Pons (tissue), 1 donor: ENCODE measurements at regions not wholly inside any gene's neighbourhood (a gene's known extent, or its start where the extent isn't known, plus 50 kb on each side); places are given as distances from the start of the nearest gene placed in this dataset.
A peak's percentile ranks its signal among the peaks of the same experiment; 100 is the strongest.
"Not testable (repeated sequence)": the region's sequence is repeated elsewhere in the genome, so short reads cannot be mapped to it uniquely, and the experiment has no call there.

Experiments used
- DNase-seq: peaks from one replicate; pipeline ENCODE4 v3.0.0-alpha.2; 2016; ENCODE audit warnings: low spot score

GRCh38 chr2:12618576-12618975 lies 98.2 kb upstream of the TRIB2 start:
- no peak for DNase-seq

GRCh38 chr2:12619975-12620374 lies 96.8 kb upstream of the TRIB2 start:
- DNase-seq: no peak

GRCh38 chr2:12620759-12621158 lies 96.0 kb upstream of the TRIB2 start:
- DNase-seq: no peak

- DNase-seq: no peak
These were observed 93.7 kb upstream of the TRIB2 start for GRCh38 chr2:12623051-12623450.

GRCh38 chr2:12624384-12624783 lies 92.4 kb upstream of the TRIB2 start:
- DNase-seq: no peak

GRCh38 chr2:12624905-12625598 lies 91.7 kb upstream of the TRIB2 start:
- no peak for DNase-seq

- not testable (repeated sequence) for DNase-seq
These were observed 88.2 kb upstream of the TRIB2 start for GRCh38 chr2:12628541-12628940.

GRCh38 chr2:12636837-12637581 lies 79.7 kb upstream of the TRIB2 start:
- no peak for DNase-seq

GRCh38 chr2:12637754-12638153 lies 79.0 kb upstream of the TRIB2 start:
- no peak for DNase-seq

- no peak for DNase-seq
These were observed 75.3 kb upstream of the TRIB2 start for GRCh38 chr2:12641441-12641840.

GRCh38 chr2:12642332-12642731 lies 74.4 kb upstream of the TRIB2 start:
- no peak for DNase-seq

GRCh38 chr2:12642859-12643258 lies 73.9 kb upstream of the TRIB2 start:
- no peak for DNase-seq

- DNase-seq: no peak
These were observed 66.9 kb upstream of the TRIB2 start for GRCh38 chr2:12649602-12650400.

GRCh38 chr2:12651641-12652040 lies 65.1 kb upstream of the TRIB2 start:
- no peak for DNase-seq

- DNase-seq: no peak
These were observed 64.0 kb upstream of the TRIB2 start for GRCh38 chr2:12652723-12653122.

- DNase-seq: no peak
These were observed 59.2 kb upstream of the TRIB2 start for GRCh38 chr2:12657560-12657959.

GRCh38 chr2:12658310-12658945 lies 58.3 kb upstream of the TRIB2 start:
- DNase-seq: no peak

- DNase-seq: no peak
These were observed 55.2 kb upstream of the TRIB2 start for GRCh38 chr2:12661489-12661888.

GRCh38 chr2:12663306-12664037 lies 53.3 kb upstream of the TRIB2 start:
- DNase-seq: peak; percentile 5

- DNase-seq: no peak
These were observed 51.4 kb upstream of the TRIB2 start for GRCh38 chr2:12665334-12665733.

- DNase-seq: no peak
These were observed 50.3 kb upstream of the TRIB2 start for GRCh38 chr2:12666445-12666844.
